K562 (cell line): ENCODE measurements at regions not wholly inside any gene's neighbourhood (a gene's known extent, or its start where the extent isn't known, plus 50 kb on each side); places are given as distances from the start of the nearest gene placed in this dataset.

Experiments
- ARID1B ChIP-seq: fragments of 450-650 bp; IDR thresholded peaks from 2 replicates; pipeline ENCODE4 v1.6.1; 2016; ENCODE audit warnings: antibody characterized with exemption, mild to moderate bottlenecking, inconsistent platforms
- CBFA2T3 ChIP-seq: fragments of 450-650 bp; IDR thresholded peaks from 2 replicates; pipeline ENCODE4 v1.6.1; 2017
- DACH1 ChIP-seq: fragments of 450-650 bp; IDR thresholded peaks from 2 replicates; pipeline ENCODE4 v1.6.1; 2018; ENCODE audit not compliant: partially characterized antibody
- DPF2 ChIP-seq: fragments of 450-650 bp; IDR thresholded peaks from 2 replicates; pipeline ENCODE4 v1.6.1; 2016
- HCFC1 ChIP-seq: IDR thresholded peaks from 2 replicates; pipeline ENCODE4 v1.6.1; 2012; ENCODE audit warnings: low read depth, low read length, improper control_type of control experiment
- HNRNPH1 ChIP-seq: fragments of 200-400 bp; formaldehyde crosslinking; optimal IDR thresholded peaks from 2 replicates; pipeline ENCODE3; 2017; ENCODE audit warnings: low read depth, mild to moderate bottlenecking, low read length, moderate library complexity
- JUN ChIP-seq, 2 experiments: sonication (generic) in 1 of 2; formaldehyde crosslinking in 1 of 2; IDR thresholded peaks; 2 replicates each; pipeline versions ENCODE4 v1.6.1 to v1.8.0; 2012 to 2022; ENCODE audit warnings: borderline replicate concordance in 2 of 2, mild to moderate bottlenecking in 2 of 2, improper control_type of control experiment in 1 of 2, low read depth in 1 of 2, low read length in 1 of 2, missing genetic modification reagents in 1 of 2
- NFXL1 ChIP-seq: fragments of 450-650 bp; formaldehyde crosslinking; IDR thresholded peaks from 2 replicates; pipeline ENCODE4 v1.4.0; 2021; ENCODE audit warnings: mild to moderate bottlenecking
- RBM39 ChIP-seq: fragments of 200-400 bp; formaldehyde crosslinking; optimal IDR thresholded peaks from 2 replicates; pipeline ENCODE3; 2018; ENCODE audit warnings: low read depth, low read length
- SAFB2 ChIP-seq: fragments of 200-400 bp; formaldehyde crosslinking; IDR thresholded peaks from 2 replicates; pipeline ENCODE4 v1.6.1; 2018; ENCODE audit warnings: borderline replicate concordance, low read length, low read depth, moderate library complexity; ENCODE audit not compliant: severe bottlenecking
- STAG1 ChIP-seq: sonication (generic); formaldehyde crosslinking; IDR thresholded peaks from 2 replicates; pipeline ENCODE4 v1.5.0; 2020; ENCODE audit warnings: missing genetic modification reagents, borderline replicate concordance
- STAT5A ChIP-seq: IDR thresholded peaks from 2 replicates; pipeline ENCODE4 v1.6.1; 2012; ENCODE audit warnings: low read length, inconsistent platforms, borderline replicate concordance
- TAF1 ChIP-seq: IDR thresholded peaks from 2 replicates; pipeline ENCODE4 v1.6.1; 2011; ENCODE audit warnings: mild to moderate bottlenecking, low read length, moderate library complexity; ENCODE audit not compliant: insufficient read depth, control insufficient read depth, severe bottlenecking; ENCODE audit errors: extremely low read depth
- WHSC1 ChIP-seq: IDR thresholded peaks from one replicate; pipeline ENCODE4 v1.6.1; 2012; ENCODE audit warnings: low read length, control low read depth, inconsistent platforms
- ZMIZ1 ChIP-seq, 2 experiments: fragments of 150-350 bp in 1 of 2; IDR thresholded peaks; 2 replicates each; pipeline ENCODE4 v1.6.1; 2012 to 2016; ENCODE audit warnings: low read depth in 2 of 2, low read length in 2 of 2, mild to moderate bottlenecking in 1 of 2, moderate library complexity in 1 of 2
- ZNF133 ChIP-seq: fragments of 250-450 bp; sonication (Bioruptor Pico); IDR thresholded peaks from 2 replicates; pipeline ENCODE4 v1.4.0; 2020; ENCODE audit warnings: mild to moderate bottlenecking
- ZNF253 ChIP-seq: fragments of 250-450 bp; sonication (Bioruptor Pico); conservative IDR thresholded peaks from 2 replicates; pipeline ENCODE4 v1.6.1; 2021; ENCODE audit warnings: mild to moderate bottlenecking
- ZNF584 ChIP-seq: fragments of 200-800 bp; sonication (Bioruptor generic); IDR thresholded peaks from 2 replicates; pipeline ENCODE4 v1.6.1; 2016; ENCODE audit warnings: low read depth, mild to moderate bottlenecking, missing genetic modification characterization, missing compliant biosample characterization
- ZNF778 ChIP-seq: fragments of 450-650 bp; formaldehyde crosslinking; IDR thresholded peaks from 2 replicates; pipeline ENCODE4 v1.4.0; 2020; ENCODE audit warnings: mild to moderate bottlenecking, moderate library complexity
- TF ChIP-seq, protein P1 (sequence below): fragments of 450-650 bp; formaldehyde crosslinking; IDR thresholded peaks from 2 replicates; pipeline ENCODE4 v1.4.0; 2020; ENCODE audit warnings: mild to moderate bottlenecking, moderate library complexity
- TF ChIP-seq, protein P2 (sequence below): fragments of 450-650 bp; IDR thresholded peaks from 2 replicates; pipeline ENCODE4 v1.6.1; 2016; ENCODE audit warnings: missing biosample characterization, missing genetic modification characterization
- TF ChIP-seq, protein P3 (sequence below): fragments of 450-650 bp; conservative IDR thresholded peaks from 2 replicates; pipeline ENCODE4 v1.6.1; 2016; ENCODE audit warnings: missing genetic modification characterization, low read depth, mild to moderate bottlenecking, missing compliant biosample characterization, moderate library complexity

GRCh38 chr16:85561248-85562092 lies 51.7 kb upstream of the GSE1 start (continued):
- TF ChIP-seq, protein P1, sequence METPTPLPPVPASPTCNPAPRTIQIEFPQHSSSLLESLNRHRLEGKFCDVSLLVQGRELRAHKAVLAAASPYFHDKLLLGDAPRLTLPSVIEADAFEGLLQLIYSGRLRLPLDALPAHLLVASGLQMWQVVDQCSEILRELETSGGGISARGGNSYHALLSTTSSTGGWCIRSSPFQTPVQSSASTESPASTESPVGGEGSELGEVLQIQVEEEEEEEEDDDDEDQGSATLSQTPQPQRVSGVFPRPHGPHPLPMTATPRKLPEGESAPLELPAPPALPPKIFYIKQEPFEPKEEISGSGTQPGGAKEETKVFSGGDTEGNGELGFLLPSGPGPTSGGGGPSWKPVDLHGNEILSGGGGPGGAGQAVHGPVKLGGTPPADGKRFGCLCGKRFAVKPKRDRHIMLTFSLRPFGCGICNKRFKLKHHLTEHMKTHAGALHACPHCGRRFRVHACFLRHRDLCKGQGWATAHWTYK (CRISPR knock-in tag): peak; percentile 66; the same call in 1 of the 2 replicates
- TF ChIP-seq JUN (IDR thresholded peaks at IDR 0.05; ENCODE audit: borderline replicate concordance, low read depth, low read length) (0 out of 2 replicates have a peak, but pooled peaks have one; percentile 19), JUN (CRISPR knock-in tag; IDR thresholded peaks at IDR 0.05; ENCODE audit: borderline replicate concordance) (no peak), HNRNPH1 (no peak), CBFA2T3 (no peak), TAF1 (peak; percentile 35), ZNF778 (CRISPR knock-in tag) (no peak), HCFC1 (no peak), STAG1 (CRISPR knock-in tag) (no peak), STAT5A (no peak), ZNF584 (CRISPR knock-in tag) (no peak), ZNF253 (CRISPR knock-in tag) (no peak), DPF2 (peak; percentile 81), NFXL1 (CRISPR knock-in tag) (no peak), ARID1B (no peak), RBM39 (peak; percentile 30), ZNF133 (CRISPR knock-in tag) (no peak), WHSC1 (no peak), SAFB2 (no peak), ZMIZ1 (IDR thresholded peaks at IDR 0.05; ENCODE audit: low read depth in 2 of 2, low read length in 2 of 2) (peak in 1 of 2 experiments; percentile 70; a peak in 1 of 4 replicates), DACH1 (no peak)
- TF ChIP-seq, protein P2, sequence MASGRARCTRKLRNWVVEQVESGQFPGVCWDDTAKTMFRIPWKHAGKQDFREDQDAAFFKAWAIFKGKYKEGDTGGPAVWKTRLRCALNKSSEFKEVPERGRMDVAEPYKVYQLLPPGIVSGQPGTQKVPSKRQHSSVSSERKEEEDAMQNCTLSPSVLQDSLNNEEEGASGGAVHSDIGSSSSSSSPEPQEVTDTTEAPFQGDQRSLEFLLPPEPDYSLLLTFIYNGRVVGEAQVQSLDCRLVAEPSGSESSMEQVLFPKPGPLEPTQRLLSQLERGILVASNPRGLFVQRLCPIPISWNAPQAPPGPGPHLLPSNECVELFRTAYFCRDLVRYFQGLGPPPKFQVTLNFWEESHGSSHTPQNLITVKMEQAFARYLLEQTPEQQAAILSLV (tag): no peak
- TF ChIP-seq, protein P3, sequence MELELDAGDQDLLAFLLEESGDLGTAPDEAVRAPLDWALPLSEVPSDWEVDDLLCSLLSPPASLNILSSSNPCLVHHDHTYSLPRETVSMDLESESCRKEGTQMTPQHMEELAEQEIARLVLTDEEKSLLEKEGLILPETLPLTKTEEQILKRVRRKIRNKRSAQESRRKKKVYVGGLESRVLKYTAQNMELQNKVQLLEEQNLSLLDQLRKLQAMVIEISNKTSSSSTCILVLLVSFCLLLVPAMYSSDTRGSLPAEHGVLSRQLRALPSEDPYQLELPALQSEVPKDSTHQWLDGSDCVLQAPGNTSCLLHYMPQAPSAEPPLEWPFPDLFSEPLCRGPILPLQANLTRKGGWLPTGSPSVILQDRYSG (tag): no peak
